Brain microvascular endothelial cell (primary cell): ENCODE measurements at regions not wholly inside any gene's neighbourhood (a gene's known extent, or its start where the extent isn't known, plus 50 kb on each side); places are given as distances from the start of the nearest gene placed in this dataset.

Source experiments
- DNase-seq: peaks from one replicate; pipeline ENCODE4 v3.0.0-alpha.2; 2020
- H3K27ac ChIP-seq: fragments of 250-450 bp; sonication (Bioruptor Pico); 2 replicates; pipeline ENCODE4 v1.5.1; 2020; ENCODE audit warnings: mild to moderate bottlenecking, moderate library complexity
- H3K27me3 ChIP-seq: fragments of 250-450 bp; sonication (Bioruptor Pico); replicated peaks from 2 replicates; pipeline ENCODE4 v1.5.1; 2020; ENCODE audit warnings: mild to moderate bottlenecking
- H3K36me3 ChIP-seq: fragments of 250-450 bp; sonication (Bioruptor Pico); replicated peaks from 2 replicates; pipeline ENCODE4 v1.5.1; 2020; ENCODE audit warnings: mild to moderate bottlenecking
- H3K4me3 ChIP-seq: 2 replicates; pipeline ENCODE4 v1.5.1; 2011; ENCODE audit warnings: low read depth, mild to moderate bottlenecking, control low read depth, low read length, moderate library complexity
- CTCF ChIP-seq: IDR thresholded peaks from 2 replicates; pipeline ENCODE4 v1.5.1; 2011; ENCODE audit warnings: low read depth, mild to moderate bottlenecking, moderate library complexity, low read length, control low read depth, inconsistent platforms; ENCODE audit errors: missing control alignments
- in situ Hi-C: cut with HindIII; loops from 2 replicates; pipeline ENCODE4 v1.10.0; 2017; ENCODE audit warnings: low sequenced_read_pairs, low pct_ligation_motif_present

- DNase-seq, result no peak
- no peak overlapping the region for H3K27ac ChIP-seq
- no peaks in the 10 kb centered on the region for H3K36me3 ChIP-seq
- no peak for TF ChIP-seq CTCF
- no peaks in the 10 kb centered on the region for H3K27me3 ChIP-seq
- in situ Hi-C loops, result no loop called here
- no peak overlapping the region for H3K4me3 ChIP-seq
These were observed 231.8 kb downstream of the KCNS3 start for GRCh38 chr2:18110222-18110621.

GRCh38 chr2:18106841-18107240 is 228.4 kb downstream of the KCNS3 start:
- DNase-seq, result no peak
- no peaks in the 10 kb centered on the region for H3K36me3 ChIP-seq
- no peak overlapping the region for H3K27ac ChIP-seq
- in situ Hi-C loops, result no loop called here
- H3K27me3 ChIP-seq, result no peaks in the 10 kb centered on the region
- TF ChIP-seq CTCF, result no peak
- H3K4me3 ChIP-seq, result no peak overlapping the region

DNA sequence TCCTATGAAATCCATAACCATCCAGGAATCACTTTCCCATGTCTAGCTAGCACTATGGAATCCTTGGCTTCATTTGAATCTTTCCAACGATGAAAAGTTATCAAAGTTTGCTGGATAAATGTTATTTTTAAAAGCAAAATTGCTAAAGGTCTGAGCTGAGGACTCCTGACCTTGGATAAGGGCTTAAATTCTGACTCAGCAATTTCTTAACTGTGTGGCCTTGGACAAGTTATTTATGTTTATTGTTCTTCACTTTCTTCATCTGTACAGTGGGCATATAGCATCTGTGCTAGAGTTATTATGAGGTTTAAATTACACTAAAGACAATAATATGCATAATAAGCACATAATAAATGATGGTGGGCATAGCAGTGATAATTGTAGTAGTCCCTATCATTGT is 227.5 kb downstream of the KCNS3 start:
- in situ Hi-C loops, result no loop called here
- Histone ChIP-seq H3K36me3 (no peaks in the 10 kb centered on the region), H3K27me3 (no peaks in the 10 kb centered on the region), H3K27ac (no peak overlapping the region), H3K4me3 (no peak overlapping the region)
- no peak for TF ChIP-seq CTCF
- no peak for DNase-seq

- Histone ChIP-seq H3K27me3 (no peaks in the 10 kb centered on the region), H3K4me3 (no peak overlapping the region), H3K27ac (no peak overlapping the region), H3K36me3 (no peaks in the 10 kb centered on the region)
- no peak for DNase-seq
- TF ChIP-seq CTCF, result no peak
- in situ Hi-C loops, result no loop called here
These were observed 226.2 kb downstream of the KCNS3 start for GRCh38 chr2:18104595-18105224.

- Histone ChIP-seq H3K4me3 (no peak overlapping the region), H3K27ac (no peak overlapping the region)
These were observed 218.5 kb downstream of the KCNS3 start for GRCh38 chr2:18096836-18097405.

More at GRCh38 chr2:18096836-18097405, 218.5 kb downstream of the KCNS3 start:
- no peak for TF ChIP-seq CTCF
- in situ Hi-C loops, result no loop called here
- DNase-seq, result no peak
- Histone ChIP-seq H3K36me3 (no peaks in the 10 kb centered on the region), H3K27me3 (no peaks in the 10 kb centered on the region)
